ENCODE measurements at regions not wholly inside any gene's neighbourhood (a gene's known extent, or its start where the extent isn't known, plus 50 kb on each side); places are given as distances from the start of the nearest gene placed in this dataset.
"Not testable (repeated sequence)": the region's sequence is repeated elsewhere in the genome, so short reads cannot be mapped to it uniquely, and the experiment has no call there.

DNA sequence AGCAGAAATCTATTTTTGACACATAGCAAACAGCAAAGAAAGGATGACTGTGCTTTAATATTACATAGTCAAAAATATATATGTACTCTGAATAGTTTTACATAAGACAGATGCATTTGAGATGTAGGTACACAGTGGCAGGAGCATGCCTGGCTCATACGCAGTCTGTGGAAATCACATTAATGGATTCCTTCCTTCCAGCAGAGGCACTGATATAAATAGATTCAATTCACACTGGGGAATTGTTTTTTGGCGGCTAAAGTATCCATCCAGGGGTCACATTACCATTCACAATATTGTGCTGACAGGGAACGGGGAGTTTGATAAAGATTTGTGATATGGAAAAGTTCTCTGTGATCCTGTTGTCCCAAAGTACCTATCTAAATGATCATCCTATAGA is 72.5 kb upstream of the AGR3 start:
- no peak overlapping the region for H3K27ac Mint-ChIP-seq
- no peaks in the 10 kb centered on the region for H3K4me1 Mint-ChIP-seq (ENCODE audit: low read depth)
- H3K36me3 Mint-ChIP-seq (ENCODE audit: insufficient read depth), result no peaks in the 10 kb centered on the region
- H3K9me3 Mint-ChIP-seq (ENCODE audit: low read depth), result peaks cover 14% of the 10 kb centered on the region
- no peak overlapping the region for H3K4me3 Mint-ChIP-seq (ENCODE audit: low read depth)
- DNase-seq (ENCODE audit: low spot score, unreplicated experiment), result no peak
- H3K27me3 Mint-ChIP-seq, result no peaks in the 10 kb centered on the region
- TF ChIP-seq, protein P1, sequence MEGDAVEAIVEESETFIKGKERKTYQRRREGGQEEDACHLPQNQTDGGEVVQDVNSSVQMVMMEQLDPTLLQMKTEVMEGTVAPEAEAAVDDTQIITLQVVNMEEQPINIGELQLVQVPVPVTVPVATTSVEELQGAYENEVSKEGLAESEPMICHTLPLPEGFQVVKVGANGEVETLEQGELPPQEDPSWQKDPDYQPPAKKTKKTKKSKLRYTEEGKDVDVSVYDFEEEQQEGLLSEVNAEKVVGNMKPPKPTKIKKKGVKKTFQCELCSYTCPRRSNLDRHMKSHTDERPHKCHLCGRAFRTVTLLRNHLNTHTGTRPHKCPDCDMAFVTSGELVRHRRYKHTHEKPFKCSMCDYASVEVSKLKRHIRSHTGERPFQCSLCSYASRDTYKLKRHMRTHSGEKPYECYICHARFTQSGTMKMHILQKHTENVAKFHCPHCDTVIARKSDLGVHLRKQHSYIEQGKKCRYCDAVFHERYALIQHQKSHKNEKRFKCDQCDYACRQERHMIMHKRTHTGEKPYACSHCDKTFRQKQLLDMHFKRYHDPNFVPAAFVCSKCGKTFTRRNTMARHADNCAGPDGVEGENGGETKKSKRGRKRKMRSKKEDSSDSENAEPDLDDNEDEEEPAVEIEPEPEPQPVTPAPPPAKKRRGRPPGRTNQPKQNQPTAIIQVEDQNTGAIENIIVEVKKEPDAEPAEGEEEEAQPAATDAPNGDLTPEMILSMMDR (IDR thresholded peaks at IDR 0.05; ENCODE audit: unreplicated experiment), result no peak

DNA sequence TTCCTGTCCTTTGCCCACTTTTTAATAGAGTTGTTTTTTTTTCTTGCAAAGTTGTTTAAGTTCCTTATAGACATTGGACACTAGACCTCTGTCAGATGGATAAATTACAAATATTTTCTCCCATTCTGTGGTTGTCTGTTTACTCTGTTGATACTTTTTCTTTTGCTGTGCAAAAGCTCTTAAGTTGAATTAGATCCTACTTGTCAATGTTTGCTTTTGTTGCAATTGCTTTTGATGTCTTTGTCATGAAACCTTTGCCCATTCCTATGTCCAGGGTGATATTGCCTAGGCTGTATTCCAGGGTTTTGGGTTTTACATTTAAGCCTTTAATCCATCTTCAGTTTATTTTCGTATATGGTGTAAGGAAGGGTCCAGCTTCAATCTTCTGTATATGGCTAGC is 76.9 kb upstream of the AGR3 start:
- H3K9me3 Mint-ChIP-seq (ENCODE audit: low read depth), result peaks cover 15% of the 10 kb centered on the region
- no peak for DNase-seq (ENCODE audit: low spot score, unreplicated experiment)
- H3K36me3 Mint-ChIP-seq (ENCODE audit: insufficient read depth), result no peaks in the 10 kb centered on the region
- H3K4me1 Mint-ChIP-seq (ENCODE audit: low read depth), result peaks cover 5% of the 10 kb centered on the region
- H3K4me3 Mint-ChIP-seq (ENCODE audit: low read depth), result no peak overlapping the region
- no peak overlapping the region for H3K27ac Mint-ChIP-seq
- TF ChIP-seq, protein P1 (IDR thresholded peaks at IDR 0.05; ENCODE audit: unreplicated experiment), result no peak
- no peaks in the 10 kb centered on the region for H3K27me3 Mint-ChIP-seq

DNA sequence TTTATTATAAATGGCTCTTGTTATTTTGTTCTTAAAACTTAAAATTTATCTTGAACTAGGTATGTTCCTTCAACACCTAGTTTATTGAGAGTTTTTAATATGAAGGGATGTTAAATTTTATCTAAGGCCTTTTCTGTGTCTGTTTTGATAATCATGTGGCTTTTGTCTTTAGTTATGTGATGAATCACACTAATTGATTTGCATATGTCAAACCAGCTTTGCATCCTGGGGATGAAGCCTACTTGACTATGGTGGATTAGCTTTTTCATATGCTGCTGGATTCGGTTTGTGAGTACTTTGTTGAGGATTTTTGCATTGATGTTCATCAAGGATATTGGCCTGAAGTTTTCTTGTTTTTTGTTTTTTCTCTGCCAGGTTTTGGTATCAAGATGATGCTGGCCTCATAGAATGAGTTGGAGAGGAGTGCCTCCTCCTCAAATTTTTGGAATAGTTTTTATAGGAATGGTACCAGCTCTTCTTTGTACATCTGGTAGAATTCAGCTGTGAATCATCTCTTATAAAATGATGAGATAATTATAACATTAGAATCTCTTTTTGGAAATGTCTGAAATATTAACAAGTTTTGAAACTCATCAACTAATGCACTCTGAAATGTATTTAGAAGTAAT is 78.7 kb upstream of the AGR3 start:
- Mint-ChIP-seq H3K4me1 (ENCODE audit: low read depth) (peaks cover 5% of the 10 kb centered on the region), H3K4me3 (ENCODE audit: low read depth) (no peak overlapping the region), H3K27ac (no peak overlapping the region), H3K36me3 (ENCODE audit: insufficient read depth) (no peaks in the 10 kb centered on the region), H3K27me3 (no peaks in the 10 kb centered on the region), H3K9me3 (ENCODE audit: low read depth) (peaks cover 20% of the 10 kb centered on the region)
- no peak for DNase-seq (ENCODE audit: low spot score, unreplicated experiment)
- TF ChIP-seq, protein P1 (IDR thresholded peaks at IDR 0.05; ENCODE audit: unreplicated experiment), result no peak

DNA sequence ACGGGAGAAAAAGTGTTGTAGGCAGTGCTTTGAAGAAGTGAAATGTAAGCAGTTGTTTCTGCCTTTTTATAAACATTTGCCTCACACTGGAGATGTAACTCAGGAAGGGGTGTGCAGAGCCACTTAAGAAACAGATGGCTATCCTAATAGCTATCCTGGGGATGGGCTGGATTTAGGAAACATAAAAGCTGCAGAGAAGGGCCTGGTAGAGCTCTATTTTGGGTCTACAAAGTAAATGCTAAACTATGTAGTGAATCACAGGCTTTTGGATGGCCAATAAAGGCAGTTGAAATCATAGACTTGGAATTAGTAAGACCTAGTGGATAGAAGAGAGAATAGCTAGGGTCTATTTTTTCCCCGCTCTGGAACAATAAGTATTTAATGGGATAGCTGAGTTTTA is 79.9 kb upstream of the AGR3 start:
- peaks cover 5% of the 10 kb centered on the region for H3K4me1 Mint-ChIP-seq (ENCODE audit: low read depth)
- peaks cover 26% of the 10 kb centered on the region for H3K9me3 Mint-ChIP-seq (ENCODE audit: low read depth)
- no peak for DNase-seq (ENCODE audit: low spot score, unreplicated experiment)
- H3K27me3 Mint-ChIP-seq, result no peaks in the 10 kb centered on the region
- H3K4me3 Mint-ChIP-seq (ENCODE audit: low read depth), result no peak overlapping the region
- no peaks in the 10 kb centered on the region for H3K36me3 Mint-ChIP-seq (ENCODE audit: insufficient read depth)
- H3K27ac Mint-ChIP-seq, result no peak overlapping the region
- TF ChIP-seq, protein P1 (IDR thresholded peaks at IDR 0.05; ENCODE audit: unreplicated experiment), result no peak

DNA sequence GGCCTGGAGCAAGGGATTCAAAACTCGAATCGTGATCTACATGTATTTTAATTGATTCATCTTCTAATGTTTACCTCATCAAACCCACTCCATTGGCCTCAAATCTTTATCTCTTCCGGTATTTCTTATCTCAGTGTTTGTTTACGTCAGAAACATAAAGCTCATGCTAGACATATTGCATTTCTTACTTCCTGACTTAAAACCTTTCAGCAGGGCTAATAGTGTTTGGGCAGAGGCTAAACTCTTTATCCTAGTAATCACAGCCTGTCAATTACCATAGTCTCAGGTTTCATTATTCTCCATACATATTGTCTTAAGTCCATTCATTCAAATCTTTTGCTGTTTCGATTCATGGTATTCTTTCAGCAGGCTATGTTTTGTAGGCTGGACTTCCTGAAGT is 81.3 kb upstream of the AGR3 start:
- DNase-seq (ENCODE audit: low spot score, unreplicated experiment), result no peak
- TF ChIP-seq, protein P1 (IDR thresholded peaks at IDR 0.05; ENCODE audit: unreplicated experiment), result no peak
- H3K4me3 Mint-ChIP-seq (ENCODE audit: low read depth), result no peak overlapping the region
- no peaks in the 10 kb centered on the region for H3K27me3 Mint-ChIP-seq
- peaks cover 21% of the 10 kb centered on the region for H3K9me3 Mint-ChIP-seq (ENCODE audit: low read depth)
- no peaks in the 10 kb centered on the region for H3K36me3 Mint-ChIP-seq (ENCODE audit: insufficient read depth)
- H3K27ac Mint-ChIP-seq, result no peak overlapping the region
- H3K4me1 Mint-ChIP-seq (ENCODE audit: low read depth), result peaks cover 5% of the 10 kb centered on the region

DNA sequence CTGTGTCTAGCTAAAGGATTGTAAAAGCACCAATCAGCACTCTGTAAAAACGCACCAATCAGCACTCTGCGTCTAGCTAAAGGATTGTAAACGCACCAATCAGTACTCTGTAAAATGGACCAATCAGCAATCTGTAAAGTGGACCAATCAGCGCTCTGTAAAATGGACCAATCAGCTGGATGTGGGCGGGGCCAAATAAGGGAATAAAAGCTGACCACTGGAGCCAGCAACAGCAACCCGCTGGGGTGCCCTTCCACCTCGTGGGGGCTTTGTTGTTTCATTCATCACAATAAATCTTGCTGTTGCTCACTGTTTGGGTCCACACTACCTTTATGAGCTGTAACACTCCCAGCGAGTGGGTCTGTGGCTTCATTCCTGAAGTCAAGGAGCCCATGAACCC is 83.9 kb upstream of the AGR3 start:
- H3K4me1 Mint-ChIP-seq (ENCODE audit: low read depth); H3K36me3 Mint-ChIP-seq (ENCODE audit: insufficient read depth); DNase-seq (ENCODE audit: low spot score, unreplicated experiment); H3K4me3 Mint-ChIP-seq (ENCODE audit: low read depth); H3K27me3 Mint-ChIP-seq; H3K27ac Mint-ChIP-seq: not testable (repeated sequence)
- peaks cover 11% of the 10 kb centered on the region for H3K9me3 Mint-ChIP-seq (ENCODE audit: low read depth)
